ENCODE measurements at regions not wholly inside any gene's neighbourhood (a gene's known extent, or its start where the extent isn't known, plus 50 kb on each side); places are given as distances from the start of the nearest gene placed in this dataset.

DNA sequence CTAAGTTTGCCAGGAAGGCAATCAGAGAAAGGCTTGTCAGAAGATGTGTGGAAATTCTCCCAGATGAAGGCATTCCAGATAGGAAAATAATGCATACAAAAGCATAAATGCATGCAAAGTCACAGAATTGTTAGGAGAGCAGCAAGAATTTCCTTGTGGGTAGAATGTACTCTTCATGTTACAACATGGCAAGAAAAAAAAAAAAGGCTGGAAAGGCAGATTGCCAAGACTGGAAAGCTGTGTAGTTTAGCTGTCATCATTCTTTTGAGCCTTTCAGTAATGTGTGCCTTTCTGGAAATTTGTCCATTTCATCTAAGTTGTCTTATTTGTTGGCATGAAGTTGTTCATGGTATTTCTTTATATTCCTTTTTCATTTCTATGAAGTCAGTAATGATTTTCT, 71.0 kb upstream of the EFCAB3 start:
- H3K27me3 ChIP-seq (replicated peaks; ENCODE audit: insufficient read depth, low read depth, low read length, poor library complexity): peaks cover 22% of the 10 kb centered on the region
- H3K4me1 ChIP-seq (ENCODE audit: insufficient read depth, low read length, poor library complexity, severe bottlenecking): no peaks in the 10 kb centered on the region
- no peak overlapping the region for H3K27ac ChIP-seq (ENCODE audit: low read depth, low read length, poor library complexity, severe bottlenecking)
- no peaks in the 10 kb centered on the region for H3K9me3 ChIP-seq (ENCODE audit: low read depth, low read length, poor library complexity, severe bottlenecking)
- POLR2A ChIA-PET (ENCODE audit: low non-redundant PET): no interaction called here
- CTCF ChIA-PET: no interaction called here
- BruUV-seq (replicated peaks): no TSS peak
- no peak overlapping the region for H3K4me3 ChIP-seq (ENCODE audit: low read depth, low read length, poor library complexity, severe bottlenecking)
- intact Hi-C loops (cut with micrococcal nuclease; ENCODE audit: unreplicated experiment): no loop called here
- TF ChIP-seq, protein P1, sequence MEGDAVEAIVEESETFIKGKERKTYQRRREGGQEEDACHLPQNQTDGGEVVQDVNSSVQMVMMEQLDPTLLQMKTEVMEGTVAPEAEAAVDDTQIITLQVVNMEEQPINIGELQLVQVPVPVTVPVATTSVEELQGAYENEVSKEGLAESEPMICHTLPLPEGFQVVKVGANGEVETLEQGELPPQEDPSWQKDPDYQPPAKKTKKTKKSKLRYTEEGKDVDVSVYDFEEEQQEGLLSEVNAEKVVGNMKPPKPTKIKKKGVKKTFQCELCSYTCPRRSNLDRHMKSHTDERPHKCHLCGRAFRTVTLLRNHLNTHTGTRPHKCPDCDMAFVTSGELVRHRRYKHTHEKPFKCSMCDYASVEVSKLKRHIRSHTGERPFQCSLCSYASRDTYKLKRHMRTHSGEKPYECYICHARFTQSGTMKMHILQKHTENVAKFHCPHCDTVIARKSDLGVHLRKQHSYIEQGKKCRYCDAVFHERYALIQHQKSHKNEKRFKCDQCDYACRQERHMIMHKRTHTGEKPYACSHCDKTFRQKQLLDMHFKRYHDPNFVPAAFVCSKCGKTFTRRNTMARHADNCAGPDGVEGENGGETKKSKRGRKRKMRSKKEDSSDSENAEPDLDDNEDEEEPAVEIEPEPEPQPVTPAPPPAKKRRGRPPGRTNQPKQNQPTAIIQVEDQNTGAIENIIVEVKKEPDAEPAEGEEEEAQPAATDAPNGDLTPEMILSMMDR (conservative IDR thresholded peaks at IDR 0.05; ENCODE audit: low read depth, low read length): no peak
- DNase-seq (ENCODE audit: low spot score): no peak
- H3K36me3 ChIP-seq (ENCODE audit: insufficient read depth, low read length, poor library complexity, severe bottlenecking): no peaks in the 10 kb centered on the region

DNA sequence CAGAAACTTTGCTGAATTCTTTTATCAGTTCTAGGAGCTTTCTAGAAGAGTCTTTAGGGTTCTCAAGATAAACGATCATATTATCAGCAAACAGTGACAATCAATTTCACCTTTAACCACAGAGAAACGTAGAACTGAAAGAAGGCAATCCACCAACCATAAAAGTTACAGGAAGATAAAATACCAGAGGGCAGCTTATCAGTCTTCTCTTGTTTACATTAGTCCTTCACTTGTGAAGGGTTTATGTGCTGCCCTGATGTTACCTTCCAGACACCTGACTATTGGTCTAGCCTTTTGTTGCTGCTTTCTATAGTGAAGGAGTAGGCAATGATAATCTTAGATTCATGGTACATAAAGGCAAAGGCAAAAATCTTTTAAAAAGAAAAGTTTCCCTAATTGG, 73.2 kb upstream of the EFCAB3 start:
- Histone ChIP-seq H3K9me3 (ENCODE audit: low read depth, low read length, poor library complexity, severe bottlenecking) (no peaks in the 10 kb centered on the region), H3K36me3 (ENCODE audit: insufficient read depth, low read length, poor library complexity, severe bottlenecking) (no peaks in the 10 kb centered on the region), H3K4me3 (ENCODE audit: low read depth, low read length, poor library complexity, severe bottlenecking) (no peak overlapping the region), H3K27ac (ENCODE audit: low read depth, low read length, poor library complexity, severe bottlenecking) (no peak overlapping the region), H3K27me3 (replicated peaks; ENCODE audit: insufficient read depth, low read depth, low read length, poor library complexity) (peaks cover 22% of the 10 kb centered on the region), H3K4me1 (ENCODE audit: insufficient read depth, low read length, poor library complexity, severe bottlenecking) (no peaks in the 10 kb centered on the region)
- TF ChIP-seq, protein P1 (conservative IDR thresholded peaks at IDR 0.05; ENCODE audit: low read depth, low read length): no peak
- no peak for TF ChIP-seq EZH2 (IDR thresholded peaks at IDR 0.05; ENCODE audit: borderline replicate concordance, low read depth, low read length, poor library complexity, severe bottlenecking)
- BruUV-seq (replicated peaks): no TSS peak
- no peak for DNase-seq (ENCODE audit: low spot score)
- CTCF ChIA-PET: no interaction called here
- POLR2A ChIA-PET (ENCODE audit: low non-redundant PET): no interaction called here
- intact Hi-C loops (cut with micrococcal nuclease; ENCODE audit: unreplicated experiment): no loop called here

DNA sequence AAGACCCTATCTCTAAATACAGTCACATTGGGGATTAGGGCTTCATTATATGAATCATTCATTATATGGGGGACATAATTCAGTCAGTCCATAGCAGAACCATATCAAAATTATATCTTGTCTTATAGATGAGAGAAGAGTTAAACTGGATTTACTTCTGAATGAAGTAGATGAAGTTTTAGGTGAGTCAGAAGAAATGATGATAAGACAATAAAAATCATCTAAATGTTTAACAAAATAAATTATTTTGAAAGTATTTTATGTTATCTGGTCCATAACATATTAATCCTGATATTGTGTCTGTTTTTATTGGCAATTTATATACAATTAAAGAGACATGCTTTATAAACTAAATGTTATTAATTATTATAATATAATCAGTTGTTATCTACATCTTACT, 76.9 kb upstream of the EFCAB3 start:
- H3K4me1 ChIP-seq (ENCODE audit: insufficient read depth, low read length, poor library complexity, severe bottlenecking): no peaks in the 10 kb centered on the region
- no peaks in the 10 kb centered on the region for H3K36me3 ChIP-seq (ENCODE audit: insufficient read depth, low read length, poor library complexity, severe bottlenecking)
- ChIA-PET POLR2A (ENCODE audit: low non-redundant PET) (no interaction called here), CTCF (no interaction called here)
- TF ChIP-seq, protein P1 (conservative IDR thresholded peaks at IDR 0.05; ENCODE audit: low read depth, low read length): no peak
- TF ChIP-seq EZH2 (IDR thresholded peaks at IDR 0.05; ENCODE audit: borderline replicate concordance, low read depth, low read length, poor library complexity, severe bottlenecking): no peak
- no peak overlapping the region for H3K4me3 ChIP-seq (ENCODE audit: low read depth, low read length, poor library complexity, severe bottlenecking)
- DNase-seq (ENCODE audit: low spot score): no peak
- intact Hi-C loops (cut with micrococcal nuclease; ENCODE audit: unreplicated experiment): no loop called here
- H3K27me3 ChIP-seq (replicated peaks; ENCODE audit: insufficient read depth, low read depth, low read length, poor library complexity): peaks cover under 1% of the 10 kb centered on the region
- no TSS peak for BruUV-seq (replicated peaks)
- no peak overlapping the region for H3K27ac ChIP-seq (ENCODE audit: low read depth, low read length, poor library complexity, severe bottlenecking)
- H3K9me3 ChIP-seq (ENCODE audit: low read depth, low read length, poor library complexity, severe bottlenecking): no peaks in the 10 kb centered on the region
